ENCODE measurements at regions not wholly inside any gene's neighbourhood (a gene's known extent, or its start where the extent isn't known, plus 50 kb on each side); places are given as distances from the start of the nearest gene placed in this dataset.

GRCh38 chr2:6627316-6627715 lies 238.4 kb downstream of the CMPK2 start:
- H3K27me3 Mint-ChIP-seq (ENCODE audit: low read depth), result no peaks in the 10 kb centered on the region
- no peak overlapping the region for H3K4me3 Mint-ChIP-seq
- no peaks in the 10 kb centered on the region for H3K9me3 Mint-ChIP-seq (ENCODE audit: insufficient read depth)
- H3K36me3 Mint-ChIP-seq (ENCODE audit: low read depth), result no peaks in the 10 kb centered on the region
- no peak for ATAC-seq
- ChIA-PET POLR2A (no interaction called here), CTCF (no interaction called here)
- H3K4me1 Mint-ChIP-seq (ENCODE audit: low read depth), result no peaks in the 10 kb centered on the region
- DNase-seq, result no peak
- H3K27ac Mint-ChIP-seq, result no peak overlapping the region

- CTCF ChIA-PET, result no interaction called here
- no peaks in the 10 kb centered on the region for H3K9me3 Mint-ChIP-seq (ENCODE audit: insufficient read depth)
- DNase-seq (no peak), ATAC-seq (no peak)
- POLR2A ChIA-PET, result no interaction called here
- H3K27me3 Mint-ChIP-seq (ENCODE audit: low read depth), result no peaks in the 10 kb centered on the region
- no peaks in the 10 kb centered on the region for H3K4me1 Mint-ChIP-seq (ENCODE audit: low read depth)
- no peak overlapping the region for H3K27ac Mint-ChIP-seq
- H3K36me3 Mint-ChIP-seq (ENCODE audit: low read depth), result no peaks in the 10 kb centered on the region
- H3K4me3 Mint-ChIP-seq, result no peak overlapping the region
Measured at GRCh38 chr2:6630209-6630608, 235.5 kb downstream of the CMPK2 start.

- ChIA-PET CTCF (no interaction called here), POLR2A (no interaction called here)
- DNase-seq, result no peak
- Mint-ChIP-seq H3K27ac (no peak overlapping the region), H3K36me3 (ENCODE audit: low read depth) (no peaks in the 10 kb centered on the region), H3K4me3 (no peak overlapping the region), H3K9me3 (ENCODE audit: insufficient read depth) (no peaks in the 10 kb centered on the region), H3K4me1 (ENCODE audit: low read depth) (no peaks in the 10 kb centered on the region), H3K27me3 (ENCODE audit: low read depth) (no peaks in the 10 kb centered on the region)
- ATAC-seq, result no peak
Measured at GRCh38 chr2:6635296-6635695, 230.4 kb downstream of the CMPK2 start.

GRCh38 chr2:6637330-6637729 lies 228.4 kb downstream of the CMPK2 start:
- Mint-ChIP-seq H3K27ac (no peak overlapping the region), H3K4me3 (no peak overlapping the region), H3K27me3 (ENCODE audit: low read depth) (no peaks in the 10 kb centered on the region), H3K36me3 (ENCODE audit: low read depth) (no peaks in the 10 kb centered on the region), H3K9me3 (ENCODE audit: insufficient read depth) (no peaks in the 10 kb centered on the region), H3K4me1 (ENCODE audit: low read depth) (no peaks in the 10 kb centered on the region)
- ChIA-PET CTCF (no interaction called here), POLR2A (no interaction called here)
- ATAC-seq, result no peak
- DNase-seq, result no peak

GRCh38 chr2:6639929-6640620 lies 225.6 kb downstream of the CMPK2 start:
- Mint-ChIP-seq H3K9me3 (ENCODE audit: insufficient read depth) (no peaks in the 10 kb centered on the region), H3K4me3 (no peak overlapping the region), H3K27me3 (ENCODE audit: low read depth) (no peaks in the 10 kb centered on the region), H3K36me3 (ENCODE audit: low read depth) (no peaks in the 10 kb centered on the region), H3K27ac (no peak overlapping the region), H3K4me1 (ENCODE audit: low read depth) (no peaks in the 10 kb centered on the region)
- DNase-seq (no peak), ATAC-seq (no peak)
- ChIA-PET CTCF (no interaction called here), POLR2A (no interaction called here)

GRCh38 chr2:6640621-6641015 lies 225.1 kb downstream of the CMPK2 start:
- DNase-seq (no peak), ATAC-seq (no peak)
- POLR2A ChIA-PET, result no interaction called here
- no peaks in the 10 kb centered on the region for H3K27me3 Mint-ChIP-seq (ENCODE audit: low read depth)
- H3K4me3 Mint-ChIP-seq, result no peak overlapping the region
- no peaks in the 10 kb centered on the region for H3K4me1 Mint-ChIP-seq (ENCODE audit: low read depth)
- CTCF ChIA-PET, result no interaction called here
- no peaks in the 10 kb centered on the region for H3K9me3 Mint-ChIP-seq (ENCODE audit: insufficient read depth)
- H3K36me3 Mint-ChIP-seq (ENCODE audit: low read depth), result no peaks in the 10 kb centered on the region
- H3K27ac Mint-ChIP-seq, result no peak overlapping the region

- ChIA-PET CTCF (no interaction called here), POLR2A (no interaction called here)
- Mint-ChIP-seq H3K36me3 (ENCODE audit: low read depth) (no peaks in the 10 kb centered on the region), H3K4me1 (ENCODE audit: low read depth) (no peaks in the 10 kb centered on the region), H3K9me3 (ENCODE audit: insufficient read depth) (no peaks in the 10 kb centered on the region), H3K27me3 (ENCODE audit: low read depth) (no peaks in the 10 kb centered on the region), H3K27ac (no peak overlapping the region), H3K4me3 (no peak overlapping the region)
- no peak for DNase-seq
- ATAC-seq, result no peak
Measured at GRCh38 chr2:6641956-6642355, 223.8 kb downstream of the CMPK2 start.

GRCh38 chr2:6644261-6644660 lies 221.4 kb downstream of the CMPK2 start:
- Mint-ChIP-seq H3K27me3 (ENCODE audit: low read depth) (no peaks in the 10 kb centered on the region), H3K4me3 (no peak overlapping the region), H3K27ac (no peak overlapping the region), H3K36me3 (ENCODE audit: low read depth) (no peaks in the 10 kb centered on the region), H3K4me1 (ENCODE audit: low read depth) (no peaks in the 10 kb centered on the region), H3K9me3 (ENCODE audit: insufficient read depth) (no peaks in the 10 kb centered on the region)
- ChIA-PET CTCF (no interaction called here), POLR2A (no interaction called here)
- ATAC-seq (no peak), DNase-seq (no peak)

GRCh38 chr2:6645004-6645403 lies 220.7 kb downstream of the CMPK2 start:
- H3K4me3 Mint-ChIP-seq, result no peak overlapping the region
- no peaks in the 10 kb centered on the region for H3K36me3 Mint-ChIP-seq (ENCODE audit: low read depth)
- no peaks in the 10 kb centered on the region for H3K27me3 Mint-ChIP-seq (ENCODE audit: low read depth)
- H3K27ac Mint-ChIP-seq, result no peak overlapping the region
- H3K4me1 Mint-ChIP-seq (ENCODE audit: low read depth), result no peaks in the 10 kb centered on the region
- DNase-seq (no peak), ATAC-seq (no peak)
- ChIA-PET POLR2A (no interaction called here), CTCF (no interaction called here)
- no peaks in the 10 kb centered on the region for H3K9me3 Mint-ChIP-seq (ENCODE audit: insufficient read depth)

GRCh38 chr2:6645672-6646071 lies 220.0 kb downstream of the CMPK2 start:
- no peak overlapping the region for H3K4me3 Mint-ChIP-seq
- H3K36me3 Mint-ChIP-seq (ENCODE audit: low read depth), result no peaks in the 10 kb centered on the region
- ChIA-PET POLR2A (no interaction called here), CTCF (no interaction called here)
- DNase-seq (no peak), ATAC-seq (no peak)
- no peak overlapping the region for H3K27ac Mint-ChIP-seq
- no peaks in the 10 kb centered on the region for H3K9me3 Mint-ChIP-seq (ENCODE audit: insufficient read depth)
- no peaks in the 10 kb centered on the region for H3K4me1 Mint-ChIP-seq (ENCODE audit: low read depth)
- no peaks in the 10 kb centered on the region for H3K27me3 Mint-ChIP-seq (ENCODE audit: low read depth)

- no peak for DNase-seq
- Mint-ChIP-seq H3K27me3 (ENCODE audit: low read depth) (no peaks in the 10 kb centered on the region), H3K4me3 (no peak overlapping the region), H3K4me1 (ENCODE audit: low read depth) (no peaks in the 10 kb centered on the region), H3K27ac (no peak overlapping the region), H3K36me3 (ENCODE audit: low read depth) (no peaks in the 10 kb centered on the region), H3K9me3 (ENCODE audit: insufficient read depth) (no peaks in the 10 kb centered on the region)
- ATAC-seq, result no peak
- ChIA-PET POLR2A (no interaction called here), CTCF (interaction anchor here (0.6 kb wide), 1 partner anchor 508 kb away, joined by 3 read pairs; no protein-coding TSS in a partner anchor)
Measured at GRCh38 chr2:6647046-6647445, 218.7 kb downstream of the CMPK2 start.

- ChIA-PET CTCF (no interaction called here), POLR2A (no interaction called here)
- ATAC-seq, result no peak
- no peak overlapping the region for H3K4me3 Mint-ChIP-seq
- H3K27ac Mint-ChIP-seq, result no peak overlapping the region
- no peak for DNase-seq
- no peaks in the 10 kb centered on the region for H3K36me3 Mint-ChIP-seq (ENCODE audit: low read depth)
- no peaks in the 10 kb centered on the region for H3K9me3 Mint-ChIP-seq (ENCODE audit: insufficient read depth)
- H3K27me3 Mint-ChIP-seq (ENCODE audit: low read depth), result no peaks in the 10 kb centered on the region
- H3K4me1 Mint-ChIP-seq (ENCODE audit: low read depth), result no peaks in the 10 kb centered on the region
Measured at GRCh38 chr2:6648596-6649247, 217.0 kb downstream of the CMPK2 start.

GRCh38 chr2:6650311-6650710 lies 215.4 kb downstream of the CMPK2 start:
- ChIA-PET CTCF (no interaction called here), POLR2A (no interaction called here)
- Mint-ChIP-seq H3K27me3 (ENCODE audit: low read depth) (no peaks in the 10 kb centered on the region), H3K9me3 (ENCODE audit: insufficient read depth) (no peaks in the 10 kb centered on the region), H3K4me3 (no peak overlapping the region), H3K27ac (no peak overlapping the region), H3K36me3 (ENCODE audit: low read depth) (no peaks in the 10 kb centered on the region), H3K4me1 (ENCODE audit: low read depth) (no peaks in the 10 kb centered on the region)
- DNase-seq (no peak), ATAC-seq (no peak)

Data from activated CD8-positive, alpha-beta T cell treated with anti-CD3 and anti-CD28 coated beads, Interleukin-2, amount 10 ng/mL, durations not matched to agents 7 days and 5 days (primary cell).